Mucosa of rectum (tissue), 2 donors: ENCODE measurements at regions not wholly inside any gene's neighbourhood (a gene's known extent, or its start where the extent isn't known, plus 50 kb on each side); places are given as distances from the start of the nearest gene placed in this dataset.
A peak's percentile ranks its signal among the peaks of the same experiment; 100 is the strongest.
"Not testable (repeated sequence)": the region's sequence is repeated elsewhere in the genome, so short reads cannot be mapped to it uniquely, and the experiment has no call there.

Source experiments
- H3K27ac ChIP-seq, 2 donors: one replicate each; pipeline ENCODE4 v1.7.0; 2013; ENCODE audit warnings: inconsistent platforms in 2 of 2, low read depth in 2 of 2, low read length in 2 of 2
- H3K27me3 ChIP-seq, 2 donors: one replicate each; pipeline ENCODE4 v1.7.0; 2013; ENCODE audit warnings: low read length in 2 of 2; ENCODE audit not compliant: control insufficient read depth in 2 of 2, insufficient read depth in 2 of 2
- H3K36me3 ChIP-seq, 2 donors: one replicate each; pipeline ENCODE4 v1.7.0; 2013; ENCODE audit warnings: low read length in 2 of 2; ENCODE audit not compliant: control insufficient read depth in 2 of 2, insufficient read depth in 2 of 2
- H3K4me1 ChIP-seq, 2 donors: one replicate each; pipeline ENCODE4 v1.7.0; 2013; ENCODE audit warnings: low read length in 2 of 2, mild to moderate bottlenecking in 1 of 2; ENCODE audit not compliant: control insufficient read depth in 2 of 2, insufficient read depth in 2 of 2
- H3K4me3 ChIP-seq, 2 donors: one replicate each; pipeline ENCODE4 v1.7.0; 2013; ENCODE audit warnings: low read length in 2 of 2
- H3K9ac ChIP-seq, 2 donors: one replicate each; pipeline ENCODE4 v1.7.0; 2013; ENCODE audit warnings: low read length in 2 of 2, low read depth in 1 of 2, mild to moderate bottlenecking in 1 of 2
- H3K9me3 ChIP-seq, 2 donors: one replicate each; pipeline ENCODE4 v1.7.0; 2013; ENCODE audit warnings: low read length in 2 of 2; ENCODE audit not compliant: control insufficient read depth in 2 of 2
- donor health status: healthy.
- donor health status: Normal muscosa, but diverticular disease.

- H3K27me3 ChIP-seq, H3K36me3 ChIP-seq, H3K9me3 ChIP-seq, H3K9ac ChIP-seq, H3K4me3 ChIP-seq: not testable (repeated sequence)
- H3K4me1 ChIP-seq = peaks cover 4 to 15% of the 10 kb centered on the region in 2 donors
- H3K27ac ChIP-seq = peak overlapping the region; percentile 72 to 74
Observed at GRCh38 chr7:32668387-32669097, 173.3 kb downstream of the AVL9 start.

- peaks cover 4 to 15% of the 10 kb centered on the region in 2 donors for H3K4me1 ChIP-seq
- not testable (repeated sequence) for H3K36me3 ChIP-seq, H3K9me3 ChIP-seq, H3K27me3 ChIP-seq, H3K9ac ChIP-seq, H3K4me3 ChIP-seq, H3K27ac ChIP-seq
Observed at GRCh38 chr7:32667586-32667985, 172.3 kb downstream of the AVL9 start.

GRCh38 chr7:32663805-32664211, 168.5 kb downstream of the AVL9 start:
- H3K9ac ChIP-seq, H3K4me3 ChIP-seq, H3K27ac ChIP-seq, H3K27me3 ChIP-seq, H3K36me3 ChIP-seq, H3K4me1 ChIP-seq, H3K9me3 ChIP-seq: not testable (repeated sequence)

- not testable (repeated sequence) for H3K27ac ChIP-seq, H3K9ac ChIP-seq, H3K27me3 ChIP-seq, H3K4me3 ChIP-seq, H3K36me3 ChIP-seq, H3K4me1 ChIP-seq, H3K9me3 ChIP-seq
Observed at GRCh38 chr7:32662509-32662908, 167.2 kb downstream of the AVL9 start.

- H3K4me1 ChIP-seq = peaks cover 0 to 6% of the 10 kb centered on the region in 2 donors
Observed at GRCh38 chr7:32661929-32662328, 166.6 kb downstream of the AVL9 start.

GRCh38 chr7:32661501-32661900, 166.2 kb downstream of the AVL9 start:
- no peak overlapping the region for H3K9ac ChIP-seq
- H3K27me3 ChIP-seq = no peaks in the 10 kb centered on the region
- H3K27ac ChIP-seq = no peak overlapping the region
- no peaks in the 10 kb centered on the region for H3K36me3 ChIP-seq
- H3K9me3 ChIP-seq = no peaks in the 10 kb centered on the region
- peaks cover 0 to 6% of the 10 kb centered on the region in 2 donors for H3K4me1 ChIP-seq
- H3K4me3 ChIP-seq = no peak overlapping the region

More at GRCh38 chr7:32661929-32662328, 166.6 kb downstream of the AVL9 start:
- Histone ChIP-seq H3K9me3 (no peaks in the 10 kb centered on the region), H3K9ac (no peak overlapping the region), H3K27ac (no peak overlapping the region), H3K4me3 (no peak overlapping the region), H3K36me3 (no peaks in the 10 kb centered on the region), H3K27me3 (no peaks in the 10 kb centered on the region)

GRCh38 chr7:32660936-32661335, 165.6 kb downstream of the AVL9 start:
- H3K9me3 ChIP-seq = no peaks in the 10 kb centered on the region
- H3K9ac ChIP-seq = no peak overlapping the region
- no peak overlapping the region for H3K27ac ChIP-seq
- no peaks in the 10 kb centered on the region for H3K27me3 ChIP-seq
- no peak overlapping the region for H3K4me3 ChIP-seq
- H3K4me1 ChIP-seq = peaks cover 0 to 6% of the 10 kb centered on the region in 2 donors
- no peaks in the 10 kb centered on the region for H3K36me3 ChIP-seq

GRCh38 chr7:32659853-32660252, 164.6 kb downstream of the AVL9 start:
- Histone ChIP-seq H3K9ac (no peak overlapping the region), H3K4me3 (no peak overlapping the region), H3K9me3 (no peaks in the 10 kb centered on the region), H3K4me1 (peaks cover 0 to 6% of the 10 kb centered on the region in 2 donors), H3K27me3 (no peaks in the 10 kb centered on the region), H3K27ac (no peak overlapping the region), H3K36me3 (no peaks in the 10 kb centered on the region)

GRCh38 chr7:32658467-32658869, 163.2 kb downstream of the AVL9 start:
- Histone ChIP-seq H3K9me3 (no peaks in the 10 kb centered on the region), H3K27ac (no peak overlapping the region), H3K4me1 (peaks cover 0 to 6% of the 10 kb centered on the region in 2 donors), H3K9ac (no peak overlapping the region), H3K36me3 (no peaks in the 10 kb centered on the region), H3K4me3 (no peak overlapping the region), H3K27me3 (no peaks in the 10 kb centered on the region)

GRCh38 chr7:32658034-32658433, 162.7 kb downstream of the AVL9 start:
- Histone ChIP-seq H3K4me1 (peaks cover 0 to 6% of the 10 kb centered on the region in 2 donors), H3K4me3 (no peak overlapping the region), H3K9me3 (no peaks in the 10 kb centered on the region), H3K36me3 (no peaks in the 10 kb centered on the region), H3K27me3 (no peaks in the 10 kb centered on the region), H3K27ac (no peak overlapping the region), H3K9ac (no peak overlapping the region)
